BLaER1 treated with 17β-estradiol and CSF1 and Interleukin-3, amounts not matched to agents 10 nM and 100 nM (cell line): ENCODE measurements at regions not wholly inside any gene's neighbourhood (a gene's known extent, or its start where the extent isn't known, plus 50 kb on each side); places are given as distances from the start of the nearest gene placed in this dataset.

Source experiments
- H3K27ac ChIP-seq, 11 experiments: shearing (Covaris generic); formaldehyde crosslinking; 2 replicates each; pipeline ENCODE4 v1.8.1; 2022
- H3K27me3 ChIP-seq, 11 experiments: shearing (Covaris generic); formaldehyde crosslinking; 2 replicates each; pipeline ENCODE4 v1.8.1; 2022
- H3K36me3 ChIP-seq, 11 experiments: shearing (Covaris generic); formaldehyde crosslinking; 2 replicates each; pipeline ENCODE4 v1.8.1; 2022
- H3K4me1 ChIP-seq, 10 experiments: shearing (Covaris generic); formaldehyde crosslinking; 2 replicates each; pipeline ENCODE4 v1.8.1; 2022
- H3K4me2 ChIP-seq, 11 experiments: shearing (Covaris generic); formaldehyde crosslinking; 2 replicates each; pipeline ENCODE4 v1.8.1; 2022
- H3K4me3 ChIP-seq, 10 experiments: shearing (Covaris generic); formaldehyde crosslinking; 2 replicates each; pipeline ENCODE4 v1.8.1; 2022
- H3K9ac ChIP-seq, 11 experiments: shearing (Covaris generic); formaldehyde crosslinking; 2 replicates each; pipeline ENCODE4 v1.8.1; 2022
- H3K9me3 ChIP-seq, 11 experiments: shearing (Covaris generic); formaldehyde crosslinking; replicated peaks in 1 of 11; 2 replicates each; pipeline ENCODE4 v1.8.1; 2022
- H4K20me1 ChIP-seq, 11 experiments: shearing (Covaris generic); formaldehyde crosslinking; 2 replicates each; pipeline ENCODE4 v1.8.1; 2022
- Cebpa-rat ChIP-seq, 11 experiments: shearing (Covaris generic); IDR thresholded peaks; 2 replicates each; pipeline ENCODE4 v1.8.1; 2022

DNA sequence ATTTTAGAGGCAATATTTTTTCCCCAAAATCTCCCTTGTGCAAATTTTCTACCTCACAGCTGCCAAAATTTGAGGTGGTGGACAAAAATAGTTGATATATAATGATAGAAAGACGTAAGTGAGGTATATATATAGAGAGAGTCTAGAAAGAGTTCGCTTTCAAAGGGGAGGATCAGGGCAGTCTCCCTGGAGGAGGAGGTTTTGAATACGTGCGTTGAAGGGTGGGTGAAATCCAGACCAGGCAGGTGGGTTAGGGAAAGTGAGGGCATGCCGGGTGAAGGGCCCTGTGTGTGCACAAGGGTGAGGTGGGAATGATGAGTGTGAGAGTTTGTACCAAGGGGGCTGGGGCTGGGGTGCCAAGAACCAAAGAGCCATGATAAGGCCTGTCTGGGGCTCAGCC, 100.2 kb downstream of the CEBPB start:
- Histone ChIP-seq H3K4me3 (no peak overlapping the region), H4K20me1 (peaks cover 0 to 12% (median 0%) of the 10 kb centered on the region in 11 experiments; a peak in 6 of 22 replicates), H3K4me1 (peaks cover 22 to 65% (median 46%) of the 10 kb centered on the region in 10 experiments), H3K27me3 (peaks cover 0 to 30% (median 14%) of the 10 kb centered on the region in 11 experiments; a peak in 14 of 22 replicates), H3K9ac (peak overlapping the region in 1 of 11 experiments; percentile 45; a peak in 1 of 22 replicates), H3K9me3 (no peaks in the 10 kb centered on the region), H3K36me3 (no peaks in the 10 kb centered on the region), H3K27ac (peak overlapping the region in 3 of 11 experiments; percentile 6 to 71 (median 69); a peak in 3 of 22 replicates), H3K4me2 (peak overlapping the region in 4 of 11 experiments; percentile 82 to 90 (median 88); a peak in 7 of 22 replicates)
- no peak for TF ChIP-seq Cebpa-rat (IDR thresholded peaks at IDR 0.05)

- Histone ChIP-seq H3K9me3 (no peaks in the 10 kb centered on the region), H3K36me3 (no peaks in the 10 kb centered on the region), H3K27ac (peak overlapping the region in 5 of 11 experiments; percentile 47 to 74 (median 71); a peak in 7 of 22 replicates), H3K4me1 (peaks cover 22 to 65% (median 46%) of the 10 kb centered on the region in 10 experiments), H3K4me3 (no peak overlapping the region), H3K9ac (peak overlapping the region in 3 of 11 experiments; percentile 49 to 61 (median 51); a peak in 3 of 22 replicates), H3K4me2 (peak overlapping the region in 6 of 11 experiments; percentile 53 to 90 (median 84); a peak in 10 of 22 replicates), H4K20me1 (peaks cover 0 to 8% (median 0%) of the 10 kb centered on the region in 11 experiments; a peak in 3 of 22 replicates), H3K27me3 (peaks cover 0 to 30% (median 10%) of the 10 kb centered on the region in 11 experiments; a peak in 14 of 22 replicates)
- no peak for TF ChIP-seq Cebpa-rat (IDR thresholded peaks at IDR 0.05)
Measured at GRCh38 chr20:50291254-50292078, 100.8 kb downstream of the CEBPB start.

- H3K9ac ChIP-seq: peak overlapping the region in 7 of 11 experiments; percentile 10 to 61 (median 49); a peak in 10 of 22 replicates
- H3K36me3 ChIP-seq: no peaks in the 10 kb centered on the region
- peaks cover 0 to 15% (median 0%) of the 10 kb centered on the region in 11 experiments; a peak in 3 of 22 replicates for H4K20me1 ChIP-seq
- peaks cover 25 to 67% (median 48%) of the 10 kb centered on the region in 10 experiments for H3K4me1 ChIP-seq
- H3K9me3 ChIP-seq: no peaks in the 10 kb centered on the region
- 0 out of 20 replicates have a peak overlapping the region, but pooled peaks of 1 of the 10 experiments have one; percentile 32 for H3K4me3 ChIP-seq
- peaks cover 0 to 27% (median 7%) of the 10 kb centered on the region in 11 experiments; a peak in 13 of 22 replicates for H3K27me3 ChIP-seq
- no peak for TF ChIP-seq Cebpa-rat (IDR thresholded peaks at IDR 0.05)
- H3K27ac ChIP-seq: peak overlapping the region in 10 of 11 experiments; percentile 4 to 74 (median 48); a peak in 16 of 22 replicates
- H3K4me2 ChIP-seq: peak overlapping the region; percentile 12 to 90 (median 65); a peak in 18 of 22 replicates
Measured at GRCh38 chr20:50292079-50292590, 101.5 kb downstream of the CEBPB start.

DNA sequence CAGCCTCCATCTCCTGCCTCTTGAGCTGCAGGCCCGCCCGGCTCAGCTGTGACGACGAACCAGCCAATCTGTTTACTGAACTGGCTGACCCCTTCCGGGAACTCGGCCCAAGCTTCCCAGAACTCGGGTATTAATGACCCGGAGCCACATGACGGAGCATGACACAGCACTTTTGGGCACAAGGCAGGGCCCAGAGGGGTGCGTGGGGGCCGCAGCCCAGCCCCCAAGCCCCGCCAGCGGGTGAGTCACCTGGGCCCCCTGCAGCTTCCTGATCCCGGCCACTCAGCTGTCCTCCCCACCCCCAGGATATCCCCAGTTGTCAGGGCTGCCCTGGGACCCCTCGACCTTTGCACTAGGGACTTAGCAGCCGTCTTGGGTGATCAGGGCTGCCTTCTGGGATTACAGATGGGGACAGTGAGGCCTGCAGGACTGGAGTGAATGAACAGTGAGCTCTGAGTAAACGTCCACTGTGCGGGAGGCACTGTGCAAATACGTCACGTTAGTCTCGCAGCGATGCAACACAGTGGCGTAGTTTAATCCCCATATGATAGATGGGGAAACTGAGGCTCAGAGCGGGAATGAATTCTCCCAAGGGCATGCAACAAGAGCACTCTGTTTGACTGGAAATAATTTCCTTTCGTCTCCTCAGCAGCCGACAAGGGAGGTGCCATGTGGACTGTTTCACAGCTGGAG, 102.1 kb downstream of the CEBPB start:
- peak overlapping the region in 10 of 11 experiments; percentile 4 to 74 (median 48); a peak in 16 of 22 replicates for H3K27ac ChIP-seq
- peak overlapping the region; percentile 12 to 90 (median 65); a peak in 19 of 22 replicates for H3K4me2 ChIP-seq
- TF ChIP-seq Cebpa-rat (IDR thresholded peaks at IDR 0.05): no peak
- H4K20me1 ChIP-seq: peaks cover 0 to 15% (median 0%) of the 10 kb centered on the region in 11 experiments; a peak in 3 of 22 replicates
- peak overlapping the region in 7 of 11 experiments; percentile 10 to 61 (median 49); a peak in 10 of 22 replicates for H3K9ac ChIP-seq
- 0 out of 20 replicates have a peak overlapping the region, but pooled peaks of 1 of the 10 experiments have one; percentile 32 for H3K4me3 ChIP-seq
- H3K9me3 ChIP-seq: no peaks in the 10 kb centered on the region
- peaks cover 31 to 73% (median 54%) of the 10 kb centered on the region in 10 experiments for H3K4me1 ChIP-seq
- no peaks in the 10 kb centered on the region for H3K36me3 ChIP-seq
- peaks cover 0 to 21% (median 7%) of the 10 kb centered on the region in 11 experiments; a peak in 13 of 22 replicates for H3K27me3 ChIP-seq

- Histone ChIP-seq H3K36me3 (no peaks in the 10 kb centered on the region), H3K9me3 (no peaks in the 10 kb centered on the region), H3K9ac (peak overlapping the region in 1 of 11 experiments; percentile 61; a peak in 1 of 22 replicates), H3K4me1 (peaks cover 38 to 81% (median 62%) of the 10 kb centered on the region in 10 experiments), H3K4me2 (peak overlapping the region in 6 of 11 experiments; percentile 53 to 90 (median 86); a peak in 11 of 22 replicates), H3K27ac (peak overlapping the region in 4 of 11 experiments; percentile 7 to 74 (median 72); a peak in 4 of 22 replicates), H4K20me1 (peaks cover 0 to 15% (median 0%) of the 10 kb centered on the region in 11 experiments; a peak in 3 of 22 replicates), H3K4me3 (no peak overlapping the region), H3K27me3 (peaks cover 0 to 14% (median 6%) of the 10 kb centered on the region in 11 experiments; a peak in 9 of 22 replicates)
- TF ChIP-seq Cebpa-rat (IDR thresholded peaks at IDR 0.05): no peak
Measured at GRCh38 chr20:50293284-50294139, 102.9 kb downstream of the CEBPB start.

DNA sequence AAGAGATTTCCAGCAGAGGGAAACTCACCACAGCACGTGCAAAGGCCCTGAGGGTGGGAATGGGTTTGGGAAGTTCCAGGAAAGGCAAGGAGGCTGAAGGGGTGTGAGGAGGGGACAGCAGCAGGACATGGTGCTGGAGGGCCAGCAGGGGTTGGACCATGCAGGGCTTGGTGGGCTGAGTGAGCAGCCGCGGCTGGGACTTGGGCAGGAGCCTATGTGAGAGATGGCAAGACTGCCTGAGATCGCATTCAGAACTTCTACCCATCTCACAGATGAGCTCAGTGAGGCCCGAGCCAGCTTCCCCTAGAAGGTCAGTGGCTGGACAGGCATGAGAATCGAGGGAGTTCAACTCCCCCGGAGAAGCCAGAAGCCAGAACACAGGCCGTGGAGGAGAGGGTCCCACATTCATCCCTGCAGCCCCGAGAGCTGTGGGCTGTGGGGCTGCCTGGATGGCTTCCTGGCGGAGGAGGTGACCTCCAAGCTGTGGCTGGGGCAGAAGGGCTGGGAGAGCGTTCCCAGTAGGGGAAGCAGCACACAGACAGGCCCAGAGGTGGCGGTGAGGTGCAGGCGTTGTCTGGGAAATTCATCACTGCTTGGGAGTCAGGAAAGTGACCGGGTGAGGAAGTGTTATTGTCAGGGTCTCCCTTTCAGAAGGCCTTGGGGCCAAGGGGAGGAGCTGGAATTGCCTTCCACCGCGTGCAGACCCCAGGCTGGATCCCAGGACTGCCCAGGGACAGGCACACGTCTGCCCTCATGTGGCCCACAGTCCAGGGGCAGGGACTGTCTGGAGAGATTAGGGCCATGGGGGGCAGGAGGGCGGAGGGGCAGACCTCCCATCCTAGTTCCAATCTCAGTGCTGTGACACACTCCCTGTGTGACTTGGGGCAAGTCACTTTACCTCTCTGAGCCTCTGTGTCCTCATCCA, 103.8 kb downstream of the CEBPB start:
- H3K4me2 ChIP-seq: peak overlapping the region in 10 of 11 experiments; percentile 72 to 96 (median 86); a peak in 19 of 22 replicates
- H3K4me1 ChIP-seq: peaks cover 40 to 89% (median 69%) of the 10 kb centered on the region in 10 experiments
- no peaks in the 10 kb centered on the region for H3K9me3 ChIP-seq
- H3K27me3 ChIP-seq: peaks cover 0 to 13% (median 0%) of the 10 kb centered on the region in 11 experiments; a peak in 4 of 22 replicates
- peak overlapping the region in 1 of 11 experiments; percentile 14; a peak in 4 of 22 replicates for H3K27ac ChIP-seq
- H3K36me3 ChIP-seq: no peaks in the 10 kb centered on the region
- no peak overlapping the region; a peak in 1 of 22 replicates for H3K9ac ChIP-seq
- TF ChIP-seq Cebpa-rat (IDR thresholded peaks at IDR 0.05): no peak
- no peak overlapping the region for H3K4me3 ChIP-seq
- H4K20me1 ChIP-seq: peaks cover 0 to 15% (median 0%) of the 10 kb centered on the region in 11 experiments; a peak in 3 of 22 replicates
